H1 (cell line): ENCODE measurements at regions not wholly inside any gene's neighbourhood (a gene's known extent, or its start where the extent isn't known, plus 50 kb on each side); places are given as distances from the start of the nearest gene placed in this dataset.

Experiments used
- CTCF ChIA-PET: fragments of 300-600 bp; sonication (Branson Sonifier 250); formaldehyde crosslinking; loops from one replicate; lab custom pipeline; 2021; ENCODE audit not compliant: partially characterized antibody; lab: Charles Lee
- POLR2A ChIA-PET: fragments of 300-600 bp; sonication (Branson Sonifier 250); formaldehyde crosslinking; loops from one replicate; lab custom pipeline; 2021; ENCODE audit warnings: inconsistent platforms; ENCODE audit not compliant: partially characterized antibody; lab: Charles Lee
- DNase-seq, 2 experiments: peaks; one replicate each; pipeline versions ENCODE4 v3.0.0 to v3.0.0-alpha.2; 2010 to 2022; ENCODE audit warnings: low spot score in 2 of 2, low read depth in 1 of 2, mixed read lengths in 1 of 2
- FAIRE-seq: peaks from 2 replicates; lab custom pipeline; 2011; peaks lifted over from hg19 to GRCh38; lab: Jason Lieb, UNC
- H2AFZ ChIP-seq: 2 replicates; pipeline ENCODE4 v1.8.1; 2012; ENCODE audit warnings: low read length, inconsistent platforms
- H2AK5ac ChIP-seq: 2 replicates; pipeline ENCODE4 v1.6.1; 2013; ENCODE audit warnings: low read depth, low read length
- H2BK120ac ChIP-seq: replicated peaks from 2 replicates; pipeline ENCODE3; 2013; ENCODE audit warnings: low read depth, low read length, inconsistent platforms
- H2BK12ac ChIP-seq: 2 replicates; pipeline ENCODE4 v1.6.1; 2013; ENCODE audit warnings: low read depth, low read length
- H2BK15ac ChIP-seq: 2 replicates; pipeline ENCODE4 v1.6.1; 2013; ENCODE audit warnings: low read length
- H2BK20ac ChIP-seq: 2 replicates; pipeline ENCODE4 v1.6.1; 2013; ENCODE audit warnings: low read length
- H2BK5ac ChIP-seq: 2 replicates; pipeline ENCODE4 v1.6.1; 2013; ENCODE audit warnings: low read depth, low read length
- H3K14ac ChIP-seq: 2 replicates; pipeline ENCODE4 v1.6.1; 2013; ENCODE audit warnings: inconsistent platforms; ENCODE audit not compliant: insufficient read length
- H3K18ac ChIP-seq: 2 replicates; pipeline ENCODE4 v1.6.1; 2013; ENCODE audit warnings: low read length; ENCODE audit errors: extremely low read depth
- H3K23ac ChIP-seq: 2 replicates; pipeline ENCODE4 v1.6.1; 2013; ENCODE audit warnings: inconsistent platforms; ENCODE audit not compliant: insufficient read length
- H3K23me2 ChIP-seq: 2 replicates; pipeline ENCODE4 v1.6.1; 2013; ENCODE audit warnings: low read depth, low read length
- H3K27ac ChIP-seq: 2 replicates; pipeline ENCODE4 v1.6.1; 2011; ENCODE audit warnings: low read depth, low read length, inconsistent platforms
- H3K27me3 ChIP-seq, 4 experiments: replicated peaks in 1 of 4; 1 replicate in 1 of 4; 2 replicates in 3 of 4; pipeline versions ENCODE4 v1.6.1 to v1.8.1; 2011 to 2013; ENCODE audit warnings: low read length in 3 of 4, mild to moderate bottlenecking in 3 of 4, inconsistent platforms in 2 of 4, mixed read lengths in 2 of 4, moderate library complexity in 1 of 4; ENCODE audit not compliant: control insufficient read depth in 3 of 4, insufficient read depth in 3 of 4; ENCODE audit errors: extremely low read depth in 1 of 4
- H3K36me3 ChIP-seq, 4 experiments: 2 replicates each; pipeline versions ENCODE4 v1.6.1 to v1.8.1; 2011 to 2013; ENCODE audit warnings: mild to moderate bottlenecking in 4 of 4, low read length in 3 of 4, moderate library complexity in 2 of 4, control low read depth in 1 of 4, inconsistent platforms in 1 of 4; ENCODE audit not compliant: insufficient read depth in 4 of 4, control insufficient read depth in 2 of 4
- H3K4ac ChIP-seq: replicated peaks from 2 replicates; pipeline ENCODE3; 2013; ENCODE audit warnings: low read length, low read depth, mixed read lengths, inconsistent platforms; ENCODE audit not compliant: insufficient read length
- H3K4me1 ChIP-seq, 4 experiments: replicated peaks in 1 of 4; 1 replicate in 1 of 4; 2 replicates in 3 of 4; pipeline versions ENCODE4 v1.6.1 to v1.8.1; 2011 to 2013; ENCODE audit warnings: low read length in 3 of 4, inconsistent platforms in 2 of 4, mixed read lengths in 1 of 4; ENCODE audit not compliant: insufficient read depth in 4 of 4, control insufficient read depth in 3 of 4
- H3K4me2 ChIP-seq, 2 experiments: 2 replicates each; pipeline versions ENCODE4 v1.6.1 to v1.8.1; 2011 to 2013; ENCODE audit warnings: low read depth in 2 of 2, low read length in 2 of 2, control low read depth in 1 of 2, inconsistent platforms in 1 of 2, mild to moderate bottlenecking in 1 of 2; ENCODE audit not compliant: insufficient read depth in 1 of 2
- H3K4me3 ChIP-seq, 4 experiments: fragments of 200-600, 300-600 bp in 1 of 4; sonication (generic), shearing (Covaris generic), sonication (Bioruptor Twin) in 1 of 4; 2 replicates each; pipeline versions ENCODE4 v1.5.1 to v1.8.1; 2011 to 2016; ENCODE audit warnings: low read length in 4 of 4, low read depth in 3 of 4, control low read depth in 2 of 4, inconsistent platforms in 2 of 4, mild to moderate bottlenecking in 2 of 4, mixed read lengths in 1 of 4, moderate library complexity in 1 of 4; ENCODE audit not compliant: insufficient read depth in 2 of 4; ENCODE audit errors: extremely low read depth in 1 of 4
- H3K56ac ChIP-seq: replicated peaks from 2 replicates; pipeline ENCODE3; 2013; ENCODE audit warnings: low read depth, mild to moderate bottlenecking, mixed read lengths, low read length, inconsistent platforms; ENCODE audit not compliant: insufficient read length
- H3K79me1 ChIP-seq: 2 replicates; pipeline ENCODE4 v1.6.1; 2013; ENCODE audit warnings: low read depth, low read length, control low read depth
- H3K79me2 ChIP-seq, 2 experiments: 2 replicates each; pipeline versions ENCODE4 v1.6.1 to v1.8.1; 2012 to 2013; ENCODE audit warnings: low read length in 2 of 2, mild to moderate bottlenecking in 2 of 2, inconsistent platforms in 1 of 2; ENCODE audit not compliant: insufficient read depth in 2 of 2, control insufficient read depth in 1 of 2
- H3K9ac ChIP-seq, 4 experiments: replicated peaks in 1 of 4; 1 replicate in 1 of 4; 2 replicates in 3 of 4; pipeline versions ENCODE4 v1.6.1 to v1.8.1; 2011 to 2013; ENCODE audit warnings: low read depth in 3 of 4, low read length in 3 of 4, control low read depth in 2 of 4, mild to moderate bottlenecking in 2 of 4, moderate library complexity in 2 of 4, inconsistent platforms in 1 of 4; ENCODE audit errors: extremely low read depth in 1 of 4
- H3K9me3 ChIP-seq, 2 experiments: 2 replicates each; pipeline versions ENCODE4 v1.6.1 to v1.8.1; 2012 to 2013; ENCODE audit warnings: mild to moderate bottlenecking in 2 of 2, moderate library complexity in 2 of 2, control low read depth in 1 of 2, inconsistent platforms in 1 of 2, low read depth in 1 of 2, low read length in 1 of 2, mixed read lengths in 1 of 2; ENCODE audit not compliant: insufficient read depth in 2 of 2
- H4K20me1 ChIP-seq, 2 experiments: replicated peaks in 1 of 2; 2 replicates each; pipeline versions ENCODE3 to v1.8.1; 2011 to 2013; ENCODE audit warnings: inconsistent platforms in 2 of 2, low read length in 2 of 2, mild to moderate bottlenecking in 1 of 2; ENCODE audit not compliant: insufficient read depth in 2 of 2, control insufficient read depth in 1 of 2
- H4K5ac ChIP-seq: 2 replicates; pipeline ENCODE4 v1.6.1; 2013; ENCODE audit warnings: low read length, low read depth, mixed read lengths, inconsistent platforms; ENCODE audit not compliant: insufficient read length
- H4K8ac ChIP-seq: 2 replicates; pipeline ENCODE4 v1.8.0; 2013; ENCODE audit warnings: mild to moderate bottlenecking, moderate library complexity, low read length, inconsistent platforms; ENCODE audit not compliant: insufficient read depth; ENCODE audit errors: extremely low read depth
- H4K91ac ChIP-seq: replicated peaks from 2 replicates; pipeline ENCODE3; 2013; ENCODE audit warnings: low read length, mixed read lengths, inconsistent platforms; ENCODE audit not compliant: insufficient read length
- ASH2L ChIP-seq: fragments of 200-600, 300-600 bp; sonication (generic); IDR thresholded peaks from one replicate; pipeline ENCODE4 v1.7.1; 2017; ENCODE audit warnings: low read length
- CBX8 ChIP-seq: fragments of 300-800, 300-1000 bp; sonication (generic); IDR thresholded peaks from 2 replicates; pipeline ENCODE4 v1.7.1; 2016; ENCODE audit warnings: low read depth, low read length, borderline replicate concordance
- HDAC6 ChIP-seq: IDR thresholded peaks from one replicate; pipeline ENCODE4 v1.7.1; 2012; ENCODE audit warnings: low read depth, mild to moderate bottlenecking, inconsistent platforms, low read length, moderate library complexity
- JUND ChIP-seq: IDR thresholded peaks from 2 replicates; pipeline ENCODE4 v1.6.1; 2011; ENCODE audit warnings: mild to moderate bottlenecking, improper control_type of control experiment, low read length
- KDM5A ChIP-seq: fragments of 200-600 bp; IDR thresholded peaks from 2 replicates; pipeline ENCODE4 v1.7.1; 2012; ENCODE audit warnings: mild to moderate bottlenecking, low read length, inconsistent platforms, mixed read lengths
- POU5F1 ChIP-seq: IDR thresholded peaks from 2 replicates; pipeline ENCODE4 v1.6.1; 2011; ENCODE audit warnings: low read depth, mild to moderate bottlenecking, low read length, moderate library complexity
- RNF2 ChIP-seq: fragments of 200-900, 300-1000 bp; sonication (generic); IDR thresholded peaks from 2 replicates; pipeline ENCODE4 v1.7.1; 2016; ENCODE audit warnings: borderline replicate concordance, low read depth, mild to moderate bottlenecking, antibody characterized with exemption, low read length; ENCODE audit not compliant: poor library complexity, severe bottlenecking; ENCODE audit errors: missing control alignments
- SIN3A ChIP-seq, 2 experiments: IDR thresholded peaks in 1 of 2; conservative IDR thresholded peaks in 1 of 2; 2 replicates each; pipeline ENCODE4 v1.6.1; 2011 to 2012; ENCODE audit warnings: low read length in 2 of 2, improper control_type of control experiment in 1 of 2, low read depth in 1 of 2, mild to moderate bottlenecking in 1 of 2
- TBP ChIP-seq: IDR thresholded peaks from 2 replicates; pipeline ENCODE4 v1.6.1; 2011; ENCODE audit warnings: low read depth, low read length, improper control_type of control experiment
- TEAD4 ChIP-seq: IDR thresholded peaks from 2 replicates; pipeline ENCODE4 v1.6.1; 2012; ENCODE audit warnings: low read depth, low read length, inconsistent platforms, mixed read lengths
- WGBS, 2 experiments: shearing (Covaris generic) in 1 of 2; methylation state at CpG; one replicate each; pipeline versions ENCODE4 v1.1.6 to v1.1.7; 2013 to 2015; ENCODE audit warnings: low lambda C conversion rate in 2 of 2, mixed read lengths in 2 of 2, inconsistent platforms in 1 of 2, low coverage in 1 of 2, missing lambda C conversion rate in 1 of 2; ENCODE audit not compliant: insufficient replicate concordance in 2 of 2, insufficient coverage in 1 of 2, insufficient read length in 1 of 2; ENCODE audit errors: extremely low coverage in 1 of 2, missing lambda C conversion rate in 1 of 2; 5-methylcytosine and 5-hydroxymethylcytosine counted together
- TF ChIP-seq, protein P1 (sequence below): IDR thresholded peaks from 2 replicates; pipeline ENCODE4 v1.6.1; 2011; ENCODE audit warnings: low read length, improper control_type of control experiment
- TF ChIP-seq, protein P2 (sequence below): IDR thresholded peaks from 2 replicates; pipeline ENCODE4 v1.6.1; 2011; ENCODE audit warnings: low read depth, mild to moderate bottlenecking, low read length; ENCODE audit not compliant: insufficient read depth

DNA sequence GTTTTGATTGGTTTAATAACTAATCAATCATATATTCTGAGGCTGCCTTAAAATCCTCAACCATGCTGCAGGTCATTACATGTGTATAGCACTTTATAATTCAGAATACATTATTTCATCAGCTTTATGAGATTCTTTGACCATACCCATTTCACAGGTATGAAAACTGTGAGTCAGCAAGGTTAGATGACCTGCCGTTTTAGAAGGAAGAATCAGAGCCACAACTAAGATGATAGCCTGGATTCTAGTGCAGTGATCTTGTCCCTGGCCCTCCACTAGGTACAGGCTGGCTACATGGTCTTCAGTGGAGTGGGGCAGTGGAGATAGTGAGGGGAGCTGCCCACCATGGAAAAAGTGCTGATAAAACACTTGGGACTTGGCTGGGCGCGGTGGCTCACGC lies 154.4 kb upstream of the MAX start:
- no peak overlapping the region for H3K23ac ChIP-seq
- 97% methylated on average over 4 of the region's 4 CpGs; no CpG with 5 or more reads in 1 of the 2 experiments for WGBS, 2 experiments
- no peak overlapping the region for H4K91ac ChIP-seq
- H3K36me3 ChIP-seq: no peaks in the 10 kb centered on the region
- FAIRE-seq (no peak), DNase-seq (no peak)
- H2BK120ac ChIP-seq: no peak overlapping the region
- H3K27ac ChIP-seq: no peak overlapping the region
- no peak overlapping the region for H3K18ac ChIP-seq
- no peaks in the 10 kb centered on the region for H3K27me3 ChIP-seq
- no peaks in the 10 kb centered on the region for H4K20me1 ChIP-seq
- no peak overlapping the region for H2AK5ac ChIP-seq
- no peak overlapping the region for H2AFZ ChIP-seq
- POLR2A ChIA-PET: interaction anchor here (1.1 to 1.6 kb wide), 2 partner anchors 23 to 155 kb away, joined by 3 to 6 read pairs; partner anchors contain the start of gene FUT8
- H3K9me3 ChIP-seq: peaks cover under 1 to 5% of the 10 kb centered on the region in 2 experiments; a peak in 2 of 4 replicates
- no peak overlapping the region for H4K5ac ChIP-seq
- H3K56ac ChIP-seq: no peak overlapping the region
- no peak overlapping the region for H3K9ac ChIP-seq
- no peaks in the 10 kb centered on the region for H3K79me1 ChIP-seq
- no peak overlapping the region for H4K8ac ChIP-seq
- no peak overlapping the region for H2BK15ac ChIP-seq
- no peak overlapping the region for H3K4ac ChIP-seq
- H3K79me2 ChIP-seq: no peaks in the 10 kb centered on the region
- H3K4me1 ChIP-seq: peaks cover 6 to 16% (median 12%) of the 10 kb centered on the region in 4 experiments
- H2BK12ac ChIP-seq: no peak overlapping the region
- CTCF ChIA-PET: interaction anchor here (0.6 to 2.3 kb wide), 6 partner anchors 11 to 1057 kb away, joined by 3 to 9 read pairs (median 4); no protein-coding TSS in a partner anchor
- H3K4me3 ChIP-seq: no peak overlapping the region
- H3K14ac ChIP-seq: no peak overlapping the region
- no peak overlapping the region for H3K4me2 ChIP-seq
- H2BK5ac ChIP-seq: no peak overlapping the region
- no peak overlapping the region for H2BK20ac ChIP-seq
- 0 out of 2 replicates have a peak, but pooled peaks cover 2% of the 10 kb centered on the region for H3K23me2 ChIP-seq
- no peak for TF ChIP-seq HDAC6
- no peak for TF ChIP-seq POU5F1
- no peak for TF ChIP-seq JUND
- no peak for TF ChIP-seq SIN3A (conservative IDR thresholded peaks at IDR 0.05 in 1 of 2, IDR thresholded peaks at IDR 0.05 in 1 of 2; ENCODE audit: low read depth in 1 of 2, low read length in 2 of 2)
- no peak for TF ChIP-seq KDM5A
- TF ChIP-seq, protein P1, sequence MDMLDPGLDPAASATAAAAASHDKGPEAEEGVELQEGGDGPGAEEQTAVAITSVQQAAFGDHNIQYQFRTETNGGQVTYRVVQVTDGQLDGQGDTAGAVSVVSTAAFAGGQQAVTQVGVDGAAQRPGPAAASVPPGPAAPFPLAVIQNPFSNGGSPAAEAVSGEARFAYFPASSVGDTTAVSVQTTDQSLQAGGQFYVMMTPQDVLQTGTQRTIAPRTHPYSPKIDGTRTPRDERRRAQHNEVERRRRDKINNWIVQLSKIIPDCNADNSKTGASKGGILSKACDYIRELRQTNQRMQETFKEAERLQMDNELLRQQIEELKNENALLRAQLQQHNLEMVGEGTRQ: no peak
- TF ChIP-seq TEAD4: no peak
- no peak for TF ChIP-seq ASH2L
- TF ChIP-seq, protein P2, sequence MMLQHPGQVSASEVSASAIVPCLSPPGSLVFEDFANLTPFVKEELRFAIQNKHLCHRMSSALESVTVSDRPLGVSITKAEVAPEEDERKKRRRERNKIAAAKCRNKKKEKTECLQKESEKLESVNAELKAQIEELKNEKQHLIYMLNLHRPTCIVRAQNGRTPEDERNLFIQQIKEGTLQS: no peak
- no peak for TF ChIP-seq TBP
- TF ChIP-seq CBX8: no peak
- no peak for TF ChIP-seq RNF2
